ENCODE measurements at regions not wholly inside any gene's neighbourhood (a gene's known extent, or its start where the extent isn't known, plus 50 kb on each side); places are given as distances from the start of the nearest gene placed in this dataset.

DNA sequence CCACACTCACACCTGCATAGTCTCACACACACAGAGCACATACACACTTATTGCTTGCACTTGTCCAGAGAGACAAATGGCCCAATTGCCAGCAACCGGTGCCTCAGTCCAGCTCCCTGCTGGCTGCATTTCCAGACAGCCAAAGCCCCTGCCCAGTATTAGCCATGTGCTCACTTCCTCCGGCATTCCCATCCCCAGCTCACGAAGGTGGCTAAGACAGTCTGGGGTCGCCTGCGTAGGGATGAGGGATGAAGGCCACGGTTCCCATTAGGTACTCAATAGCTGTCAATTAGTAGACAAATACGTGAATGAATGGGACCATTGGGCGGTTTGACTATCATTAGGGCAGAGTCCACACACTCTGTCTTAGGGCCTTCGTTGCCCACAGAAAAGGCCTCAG lies 146.8 kb upstream of the EGLN3 start:
- intact Hi-C loops (cut with micrococcal nuclease) = loop anchor here (1.0 to 5.0 kb wide), 5 partner anchors 51 to 258 kb away; no protein-coding TSS in a partner anchor
- H4K20me1 ChIP-seq (replicated peaks; ENCODE audit: control insufficient read depth, insufficient read depth, low read length) = no peaks in the 10 kb centered on the region
- FAIRE-seq (no peak), DNase-seq (ENCODE audit: extremely low read depth in 1 of 4, low spot score in 3 of 4) (no peak), ATAC-seq (no peak)
- 74% methylated on average over 5 of the region's 9 CpGs for WGBS (ENCODE audit: insufficient coverage, low coverage, missing lambda C conversion rate)
- no peaks in the 10 kb centered on the region for H3K79me2 ChIP-seq (ENCODE audit: control insufficient read depth, insufficient read depth, low read length)
- no peak overlapping the region for H2AFZ ChIP-seq (ENCODE audit: low read depth, low read length)
- H3K4me2 ChIP-seq (ENCODE audit: insufficient read depth, low read length) = no peak overlapping the region
- in situ Hi-C loops (cut with MboI) = loop anchor here (10.0 kb wide), 1 partner anchor 263 kb away; no protein-coding TSS in a partner anchor
- no peaks in the 10 kb centered on the region; the same call in 1 of the 2 replicates for H3K9me3 ChIP-seq (replicated peaks; ENCODE audit: control insufficient read depth, insufficient read depth, low read depth, low read length)
- H3K4me1 ChIP-seq (replicated peaks in 1 of 2; ENCODE audit: control insufficient read depth in 2 of 2, insufficient read depth in 2 of 2, low read length in 2 of 2) = peaks cover 0 to 7% of the 10 kb centered on the region in 2 experiments; a peak in 3 of 5 replicates
- ChIA-PET POLR2A (interaction anchor here (1.7 kb wide), 1 partner anchor 249 kb away, joined by 4 read pairs; no protein-coding TSS in a partner anchor), CTCF (ENCODE audit: low intra/inter-chr PET ratio) (no interaction called here)
- no peaks in the 10 kb centered on the region for H3K27me3 ChIP-seq (ENCODE audit: control insufficient read depth in 2 of 2, insufficient read depth in 2 of 2, low read length in 2 of 2)
- no peak overlapping the region for H3K4me3 ChIP-seq
- H3K36me3 ChIP-seq (ENCODE audit: control insufficient read depth, insufficient read depth, low read length) = no peaks in the 10 kb centered on the region
- H3K27ac ChIP-seq (ENCODE audit: extremely low read depth, low read depth, low read length) = no peak overlapping the region
- BruUV-seq (replicated peaks) = no TSS peak
- TF ChIP-seq FOSL1 (tag; conservative IDR thresholded peaks at IDR 0.05) = no peak
- no peak for TF ChIP-seq KLF10 (CRISPR knock-in tag; IDR thresholded peaks at IDR 0.05)
- TF ChIP-seq ZNF274 (IDR thresholded peaks at IDR 0.05; ENCODE audit: borderline replicate concordance, low read depth, low read length) = no peak
- H3K9ac ChIP-seq (ENCODE audit: insufficient read depth in 1 of 2, low read depth in 2 of 2, low read length in 2 of 2) = no peak overlapping the region
- no peaks in the 10 kb centered on the region for H3K9me1 ChIP-seq (ENCODE audit: control insufficient read depth, insufficient read depth, low read length)

- CTCF ChIA-PET (ENCODE audit: low intra/inter-chr PET ratio) = no interaction called here
- Histone ChIP-seq H3K9ac (ENCODE audit: insufficient read depth in 1 of 2, low read depth in 2 of 2, low read length in 2 of 2) (no peak overlapping the region), H2AFZ (ENCODE audit: low read depth, low read length) (no peak overlapping the region), H3K27me3 (ENCODE audit: control insufficient read depth in 2 of 2, insufficient read depth in 2 of 2, low read length in 2 of 2) (no peaks in the 10 kb centered on the region), H3K9me1 (ENCODE audit: control insufficient read depth, insufficient read depth, low read length) (no peaks in the 10 kb centered on the region), H3K4me2 (ENCODE audit: insufficient read depth, low read length) (no peak overlapping the region), H3K4me3 (no peak overlapping the region), H3K27ac (ENCODE audit: extremely low read depth, low read depth, low read length) (no peak overlapping the region), H3K79me2 (ENCODE audit: control insufficient read depth, insufficient read depth, low read length) (no peaks in the 10 kb centered on the region), H3K9me3 (replicated peaks; ENCODE audit: control insufficient read depth, insufficient read depth, low read depth, low read length) (no peaks in the 10 kb centered on the region; the same call in 1 of the 2 replicates), H4K20me1 (replicated peaks; ENCODE audit: control insufficient read depth, insufficient read depth, low read length) (no peaks in the 10 kb centered on the region), H3K4me1 (replicated peaks in 1 of 2; ENCODE audit: control insufficient read depth in 2 of 2, insufficient read depth in 2 of 2, low read length in 2 of 2) (peaks cover 0 to 8% of the 10 kb centered on the region in 2 experiments; a peak in 2 of 5 replicates), H3K36me3 (ENCODE audit: control insufficient read depth, insufficient read depth, low read length) (no peaks in the 10 kb centered on the region)
- POLR2A ChIA-PET = no interaction called here
- in situ Hi-C loops (cut with MboI) (loop anchor here (10.0 kb wide), 1 partner anchor 260 kb away; no protein-coding TSS in a partner anchor), intact Hi-C loops (cut with micrococcal nuclease) (no loop called here)
- FAIRE-seq = no peak
- no peak for DNase-seq (ENCODE audit: extremely low read depth in 1 of 4, low spot score in 3 of 4)
- no peak for ATAC-seq
- no TSS peak for BruUV-seq (replicated peaks)
- TF ChIP-seq ATF1 (CRISPR knock-in tag; IDR thresholded peaks at IDR 0.05) = no peak
- TF ChIP-seq ATF1 (tag; IDR thresholded peaks at IDR 0.05) = no peak
- no peak for TF ChIP-seq ZNF274 (IDR thresholded peaks at IDR 0.05; ENCODE audit: borderline replicate concordance, low read depth, low read length)
- TF ChIP-seq RBM34 (IDR thresholded peaks at IDR 0.05; ENCODE audit: borderline replicate concordance, insufficient read depth, low read length) = no peak
- no peak for TF ChIP-seq EWSR1 (IDR thresholded peaks at IDR 0.05; ENCODE audit: borderline replicate concordance, low read depth, partially characterized antibody)
- no peak for TF ChIP-seq ARID4B (CRISPR knock-in tag; IDR thresholded peaks at IDR 0.05)
- TF ChIP-seq NFYB (IDR thresholded peaks at IDR 0.05; ENCODE audit: extremely low read depth, insufficient read length) = no peak
- no peak for TF ChIP-seq ZNF232 (CRISPR knock-in tag; IDR thresholded peaks at IDR 0.05)
- no peak for TF ChIP-seq MTA1 (IDR thresholded peaks at IDR 0.05; ENCODE audit: borderline replicate concordance)
- no peak for TF ChIP-seq CREBBP (IDR thresholded peaks at IDR 0.05; ENCODE audit: low read depth, low read length)
- no peak for TF ChIP-seq CCNT2 (IDR thresholded peaks at IDR 0.05; ENCODE audit: borderline replicate concordance, extremely low read depth, insufficient read length, low read depth, low read length)
Observed at GRCh38 chr14:34094384-34094783, 143.5 kb upstream of the EGLN3 start.

All from K562 (cell line).